ENCODE measurements at regions not wholly inside any gene's neighbourhood (a gene's known extent, or its start where the extent isn't known, plus 50 kb on each side); places are given as distances from the start of the nearest gene placed in this dataset.

GRCh38 chr3:153233986-153234385, 72.0 kb downstream of the RAP2B start:
- no peak overlapping the region for H3K4me3 Mint-ChIP-seq
- H3K27me3 Mint-ChIP-seq, result peaks cover 0 to 3% (median 0%) of the 10 kb centered on the region in 5 donors
- intact Hi-C loops (cut with micrococcal nuclease), result no loop called here
- ChIA-PET CTCF (interaction anchor here (1.0 kb wide), 1 partner anchor 11 kb away, joined by 6 read pairs; no protein-coding TSS in a partner anchor), POLR2A (interaction anchor here (0.5 to 1.5 kb wide), 5 partner anchors 10 to 40 kb away, joined by 3 to 7 read pairs (median 4); no protein-coding TSS in a partner anchor)
- no peaks in the 10 kb centered on the region for H3K36me3 ChIP-seq (ENCODE audit: control insufficient read depth in 2 of 3, insufficient read depth in 3 of 3, low read length in 3 of 3)
- H3K4me3 ChIP-seq (ENCODE audit: low read length), result no peak overlapping the region
- H3K9me3 Mint-ChIP-seq, result peaks cover 0 to 5% (median 0%) of the 10 kb centered on the region in 11 donors
- peak overlapping the region in 5 of 9 donors; percentile 51 to 82 (median 70) for H3K27ac Mint-ChIP-seq
- no peak overlapping the region for H3K27ac ChIP-seq (ENCODE audit: low read depth, low read length)
- peaks cover 0 to 4% (median 0%) of the 10 kb centered on the region in 5 donors for H3K36me3 Mint-ChIP-seq
- no peaks in the 10 kb centered on the region for H3K4me1 ChIP-seq (ENCODE audit: control insufficient read depth in 2 of 2, insufficient read depth in 2 of 2, low read length in 2 of 2)
- DNase-seq (no peak), ATAC-seq (no peak)
- H3K9me3 ChIP-seq (ENCODE audit: control insufficient read depth in 2 of 3, low read length in 3 of 3), result no peaks in the 10 kb centered on the region
- peaks cover 5 to 29% (median 9%) of the 10 kb centered on the region in 7 donors for H3K4me1 Mint-ChIP-seq
- no peaks in the 10 kb centered on the region for H3K27me3 ChIP-seq (ENCODE audit: control insufficient read depth in 2 of 2, insufficient read depth in 2 of 2, low read length in 2 of 2)

DNA sequence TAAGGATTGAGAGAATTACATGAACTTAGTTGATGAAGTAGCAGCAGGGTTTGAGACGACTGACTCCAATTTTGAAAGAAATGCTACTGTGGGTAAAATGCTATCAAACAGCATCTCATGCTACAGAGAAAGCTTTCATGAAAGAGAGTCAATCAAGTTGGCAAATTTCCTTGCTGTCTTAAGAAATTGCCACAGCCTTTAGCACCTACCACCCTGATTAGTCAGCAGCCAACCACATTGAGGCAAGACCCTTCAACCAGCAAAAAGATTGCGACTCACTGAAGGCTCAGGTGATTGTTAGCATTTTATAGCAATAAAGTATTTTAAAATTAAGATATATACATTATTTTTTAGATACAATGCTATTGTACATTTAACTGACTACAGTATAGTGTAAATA, 80.9 kb downstream of the RAP2B start:
- H3K4me1 ChIP-seq (ENCODE audit: control insufficient read depth in 2 of 2, insufficient read depth in 2 of 2, low read length in 2 of 2), result peaks cover under 1 to 18% of the 10 kb centered on the region in 2 donors
- H3K36me3 Mint-ChIP-seq, result peaks cover 0 to 8% (median 6%) of the 10 kb centered on the region in 5 donors
- no peak overlapping the region for H3K27ac ChIP-seq (ENCODE audit: low read depth, low read length)
- no peak overlapping the region for H3K4me3 Mint-ChIP-seq
- no peak overlapping the region for H3K4me3 ChIP-seq (ENCODE audit: low read length)
- POLR2A ChIA-PET, result no interaction called here
- peak; percentile 72 for ATAC-seq
- peaks cover 0 to 9% (median 3%) of the 10 kb centered on the region in 11 donors for H3K9me3 Mint-ChIP-seq
- peaks cover 0 to 25% (median 11%) of the 10 kb centered on the region in 7 donors for H3K4me1 Mint-ChIP-seq
- CTCF ChIA-PET, result no interaction called here
- intact Hi-C loops (cut with micrococcal nuclease), result no loop called here
- no peak for DNase-seq
- peaks cover 0 to 3% (median 0%) of the 10 kb centered on the region in 5 donors for H3K27me3 Mint-ChIP-seq
- H3K36me3 ChIP-seq (ENCODE audit: control insufficient read depth in 2 of 3, insufficient read depth in 3 of 3, low read length in 3 of 3), result no peaks in the 10 kb centered on the region
- H3K27ac Mint-ChIP-seq, result no peak overlapping the region
- H3K9me3 ChIP-seq (ENCODE audit: control insufficient read depth in 2 of 3, low read length in 3 of 3), result no peaks in the 10 kb centered on the region
- H3K27me3 ChIP-seq (ENCODE audit: control insufficient read depth in 2 of 2, insufficient read depth in 2 of 2, low read length in 2 of 2), result no peaks in the 10 kb centered on the region

- no peaks in the 10 kb centered on the region for H3K9me3 ChIP-seq (ENCODE audit: control insufficient read depth in 2 of 3, low read length in 3 of 3)
- H3K4me1 ChIP-seq (ENCODE audit: control insufficient read depth in 2 of 2, insufficient read depth in 2 of 2, low read length in 2 of 2), result peaks cover 8 to 18% of the 10 kb centered on the region in 2 donors
- Mint-ChIP-seq H3K4me3 (no peak overlapping the region), H3K27ac (no peak overlapping the region), H3K27me3 (peaks cover 0 to 3% (median 0%) of the 10 kb centered on the region in 5 donors), H3K4me1 (peaks cover 0 to 45% (median 27%) of the 10 kb centered on the region in 7 donors), H3K36me3 (peaks cover 0 to 9% (median 6%) of the 10 kb centered on the region in 5 donors), H3K9me3 (peaks cover 0 to 9% (median 3%) of the 10 kb centered on the region in 11 donors)
- H3K27ac ChIP-seq (ENCODE audit: low read depth, low read length), result no peak overlapping the region
- no peaks in the 10 kb centered on the region for H3K36me3 ChIP-seq (ENCODE audit: control insufficient read depth in 2 of 3, insufficient read depth in 3 of 3, low read length in 3 of 3)
- ATAC-seq (peak; percentile 63), DNase-seq (no peak)
- ChIA-PET CTCF (no interaction called here), POLR2A (no interaction called here)
- no peak overlapping the region for H3K4me3 ChIP-seq (ENCODE audit: low read length)
- intact Hi-C loops (cut with micrococcal nuclease), result no loop called here
- no peaks in the 10 kb centered on the region for H3K27me3 ChIP-seq (ENCODE audit: control insufficient read depth in 2 of 2, insufficient read depth in 2 of 2, low read length in 2 of 2)
Measured at GRCh38 chr3:153244961-153245360, 82.9 kb downstream of the RAP2B start.

GRCh38 chr3:153245661-153246060, 83.6 kb downstream of the RAP2B start:
- Histone ChIP-seq H3K4me1 (ENCODE audit: control insufficient read depth in 2 of 2, insufficient read depth in 2 of 2, low read length in 2 of 2) (peaks cover 8 to 18% of the 10 kb centered on the region in 2 donors), H3K4me3 (ENCODE audit: low read length) (no peak overlapping the region), H3K9me3 (ENCODE audit: control insufficient read depth in 2 of 3, low read length in 3 of 3) (no peaks in the 10 kb centered on the region), H3K27me3 (ENCODE audit: control insufficient read depth in 2 of 2, insufficient read depth in 2 of 2, low read length in 2 of 2) (no peaks in the 10 kb centered on the region), H3K36me3 (ENCODE audit: control insufficient read depth in 2 of 3, insufficient read depth in 3 of 3, low read length in 3 of 3) (no peaks in the 10 kb centered on the region), H3K27ac (ENCODE audit: low read depth, low read length) (no peak overlapping the region)
- Mint-ChIP-seq H3K36me3 (peaks cover 0 to 9% (median 6%) of the 10 kb centered on the region in 5 donors), H3K4me1 (peaks cover 0 to 52% (median 34%) of the 10 kb centered on the region in 7 donors), H3K4me3 (no peak overlapping the region), H3K9me3 (peaks cover 0 to 9% (median 3%) of the 10 kb centered on the region in 11 donors), H3K27me3 (peaks cover 0 to 3% (median 0%) of the 10 kb centered on the region in 5 donors), H3K27ac (peak overlapping the region in 1 of 9 donors; percentile 8)
- POLR2A ChIA-PET, result no interaction called here
- ATAC-seq (no peak), DNase-seq (no peak)
- intact Hi-C loops (cut with micrococcal nuclease), result no loop called here
- CTCF ChIA-PET, result no interaction called here

GRCh38 chr3:153246331-153246730, 84.3 kb downstream of the RAP2B start:
- CTCF ChIA-PET, result no interaction called here
- H3K4me3 ChIP-seq (ENCODE audit: low read length), result no peak overlapping the region
- H3K4me1 ChIP-seq (ENCODE audit: control insufficient read depth in 2 of 2, insufficient read depth in 2 of 2, low read length in 2 of 2), result peaks cover 8 to 18% of the 10 kb centered on the region in 2 donors
- Mint-ChIP-seq H3K27ac (peak overlapping the region in 1 of 9 donors; percentile 33), H3K4me1 (peaks cover 0 to 56% (median 37%) of the 10 kb centered on the region in 7 donors), H3K36me3 (peaks cover 0 to 9% (median 6%) of the 10 kb centered on the region in 5 donors), H3K9me3 (peaks cover 0 to 9% (median 3%) of the 10 kb centered on the region in 11 donors), H3K27me3 (peaks cover 0 to 3% (median 0%) of the 10 kb centered on the region in 5 donors), H3K4me3 (no peak overlapping the region)
- POLR2A ChIA-PET, result interaction anchor here (0.7 to 1.1 kb wide), 2 partner anchors 30 to 85 kb away, joined by 4 read pairs; no protein-coding TSS in a partner anchor
- H3K27ac ChIP-seq (ENCODE audit: low read depth, low read length), result no peak overlapping the region
- ATAC-seq (no peak), DNase-seq (no peak)
- H3K27me3 ChIP-seq (ENCODE audit: control insufficient read depth in 2 of 2, insufficient read depth in 2 of 2, low read length in 2 of 2), result no peaks in the 10 kb centered on the region
- intact Hi-C loops (cut with micrococcal nuclease), result no loop called here
- H3K9me3 ChIP-seq (ENCODE audit: control insufficient read depth in 2 of 3, low read length in 3 of 3), result no peaks in the 10 kb centered on the region
- H3K36me3 ChIP-seq (ENCODE audit: control insufficient read depth in 2 of 3, insufficient read depth in 3 of 3, low read length in 3 of 3), result no peaks in the 10 kb centered on the region

- ChIA-PET CTCF (no interaction called here), POLR2A (interaction anchor here (0.6 to 1.1 kb wide), 3 partner anchors 30 to 86 kb away, joined by 3 to 4 read pairs (median 4); no protein-coding TSS in a partner anchor)
- H3K4me3 ChIP-seq (ENCODE audit: low read length), result no peak overlapping the region
- no peaks in the 10 kb centered on the region for H3K36me3 ChIP-seq (ENCODE audit: control insufficient read depth in 2 of 3, insufficient read depth in 3 of 3, low read length in 3 of 3)
- Mint-ChIP-seq H3K4me1 (peaks cover 0 to 59% (median 37%) of the 10 kb centered on the region in 7 donors), H3K27me3 (peaks cover 0 to 3% (median 0%) of the 10 kb centered on the region in 5 donors), H3K4me3 (no peak overlapping the region), H3K27ac (peak overlapping the region in 2 of 9 donors; percentile 43 to 73), H3K9me3 (peaks cover 0 to 8% (median 3%) of the 10 kb centered on the region in 11 donors), H3K36me3 (peaks cover 0 to 12% (median 6%) of the 10 kb centered on the region in 5 donors)
- intact Hi-C loops (cut with micrococcal nuclease), result no loop called here
- ATAC-seq (peak; percentile 22), DNase-seq (no peak)
- H3K27ac ChIP-seq (ENCODE audit: low read depth, low read length), result no peak overlapping the region
- no peaks in the 10 kb centered on the region for H3K9me3 ChIP-seq (ENCODE audit: control insufficient read depth in 2 of 3, low read length in 3 of 3)
- H3K4me1 ChIP-seq (ENCODE audit: control insufficient read depth in 2 of 2, insufficient read depth in 2 of 2, low read length in 2 of 2), result peaks cover 8 to 15% of the 10 kb centered on the region in 2 donors
- H3K27me3 ChIP-seq (ENCODE audit: control insufficient read depth in 2 of 2, insufficient read depth in 2 of 2, low read length in 2 of 2), result no peaks in the 10 kb centered on the region
Measured at GRCh38 chr3:153246806-153247205, 84.8 kb downstream of the RAP2B start.
